H1 (cell line): ENCODE measurements at regions not wholly inside any gene's neighbourhood (a gene's known extent, or its start where the extent isn't known, plus 50 kb on each side); places are given as distances from the start of the nearest gene placed in this dataset.

Experiments used
- CTCF ChIA-PET: fragments of 300-600 bp; sonication (Branson Sonifier 250); formaldehyde crosslinking; loops from one replicate; lab custom pipeline; 2021; ENCODE audit not compliant: partially characterized antibody; lab: Charles Lee
- POLR2A ChIA-PET: fragments of 300-600 bp; sonication (Branson Sonifier 250); formaldehyde crosslinking; loops from one replicate; lab custom pipeline; 2021; ENCODE audit warnings: inconsistent platforms; ENCODE audit not compliant: partially characterized antibody; lab: Charles Lee
- DNase-seq, 2 experiments: peaks; one replicate each; pipeline versions ENCODE4 v3.0.0 to v3.0.0-alpha.2; 2010 to 2022; ENCODE audit warnings: low spot score in 2 of 2, low read depth in 1 of 2, mixed read lengths in 1 of 2
- FAIRE-seq: peaks from 2 replicates; lab custom pipeline; 2011; peaks lifted over from hg19 to GRCh38; lab: Jason Lieb, UNC
- H2AFZ ChIP-seq: 2 replicates; pipeline ENCODE4 v1.8.1; 2012; ENCODE audit warnings: low read length, inconsistent platforms
- H2AK5ac ChIP-seq: 2 replicates; pipeline ENCODE4 v1.6.1; 2013; ENCODE audit warnings: low read depth, low read length
- H2BK120ac ChIP-seq: replicated peaks from 2 replicates; pipeline ENCODE3; 2013; ENCODE audit warnings: low read depth, low read length, inconsistent platforms
- H2BK12ac ChIP-seq: 2 replicates; pipeline ENCODE4 v1.6.1; 2013; ENCODE audit warnings: low read depth, low read length
- H2BK15ac ChIP-seq: 2 replicates; pipeline ENCODE4 v1.6.1; 2013; ENCODE audit warnings: low read length
- H2BK20ac ChIP-seq: 2 replicates; pipeline ENCODE4 v1.6.1; 2013; ENCODE audit warnings: low read length
- H2BK5ac ChIP-seq: 2 replicates; pipeline ENCODE4 v1.6.1; 2013; ENCODE audit warnings: low read depth, low read length
- H3K14ac ChIP-seq: 2 replicates; pipeline ENCODE4 v1.6.1; 2013; ENCODE audit warnings: inconsistent platforms; ENCODE audit not compliant: insufficient read length
- H3K18ac ChIP-seq: 2 replicates; pipeline ENCODE4 v1.6.1; 2013; ENCODE audit warnings: low read length; ENCODE audit errors: extremely low read depth
- H3K23ac ChIP-seq: 2 replicates; pipeline ENCODE4 v1.6.1; 2013; ENCODE audit warnings: inconsistent platforms; ENCODE audit not compliant: insufficient read length
- H3K23me2 ChIP-seq: 2 replicates; pipeline ENCODE4 v1.6.1; 2013; ENCODE audit warnings: low read depth, low read length
- H3K27ac ChIP-seq: 2 replicates; pipeline ENCODE4 v1.6.1; 2011; ENCODE audit warnings: low read depth, low read length, inconsistent platforms
- H3K27me3 ChIP-seq, 4 experiments: replicated peaks in 1 of 4; 1 replicate in 1 of 4; 2 replicates in 3 of 4; pipeline versions ENCODE4 v1.6.1 to v1.8.1; 2011 to 2013; ENCODE audit warnings: low read length in 3 of 4, mild to moderate bottlenecking in 3 of 4, inconsistent platforms in 2 of 4, mixed read lengths in 2 of 4, moderate library complexity in 1 of 4; ENCODE audit not compliant: control insufficient read depth in 3 of 4, insufficient read depth in 3 of 4; ENCODE audit errors: extremely low read depth in 1 of 4
- H3K36me3 ChIP-seq, 4 experiments: 2 replicates each; pipeline versions ENCODE4 v1.6.1 to v1.8.1; 2011 to 2013; ENCODE audit warnings: mild to moderate bottlenecking in 4 of 4, low read length in 3 of 4, moderate library complexity in 2 of 4, control low read depth in 1 of 4, inconsistent platforms in 1 of 4; ENCODE audit not compliant: insufficient read depth in 4 of 4, control insufficient read depth in 2 of 4
- H3K4ac ChIP-seq: replicated peaks from 2 replicates; pipeline ENCODE3; 2013; ENCODE audit warnings: low read length, low read depth, mixed read lengths, inconsistent platforms; ENCODE audit not compliant: insufficient read length
- H3K4me1 ChIP-seq, 4 experiments: replicated peaks in 1 of 4; 1 replicate in 1 of 4; 2 replicates in 3 of 4; pipeline versions ENCODE4 v1.6.1 to v1.8.1; 2011 to 2013; ENCODE audit warnings: low read length in 3 of 4, inconsistent platforms in 2 of 4, mixed read lengths in 1 of 4; ENCODE audit not compliant: insufficient read depth in 4 of 4, control insufficient read depth in 3 of 4
- H3K4me2 ChIP-seq, 2 experiments: 2 replicates each; pipeline versions ENCODE4 v1.6.1 to v1.8.1; 2011 to 2013; ENCODE audit warnings: low read depth in 2 of 2, low read length in 2 of 2, control low read depth in 1 of 2, inconsistent platforms in 1 of 2, mild to moderate bottlenecking in 1 of 2; ENCODE audit not compliant: insufficient read depth in 1 of 2
- H3K4me3 ChIP-seq, 4 experiments: fragments of 200-600, 300-600 bp in 1 of 4; sonication (generic), shearing (Covaris generic), sonication (Bioruptor Twin) in 1 of 4; 2 replicates each; pipeline versions ENCODE4 v1.5.1 to v1.8.1; 2011 to 2016; ENCODE audit warnings: low read length in 4 of 4, low read depth in 3 of 4, control low read depth in 2 of 4, inconsistent platforms in 2 of 4, mild to moderate bottlenecking in 2 of 4, mixed read lengths in 1 of 4, moderate library complexity in 1 of 4; ENCODE audit not compliant: insufficient read depth in 2 of 4; ENCODE audit errors: extremely low read depth in 1 of 4
- H3K56ac ChIP-seq: replicated peaks from 2 replicates; pipeline ENCODE3; 2013; ENCODE audit warnings: low read depth, mild to moderate bottlenecking, mixed read lengths, low read length, inconsistent platforms; ENCODE audit not compliant: insufficient read length
- H3K79me1 ChIP-seq: 2 replicates; pipeline ENCODE4 v1.6.1; 2013; ENCODE audit warnings: low read depth, low read length, control low read depth
- H3K79me2 ChIP-seq, 2 experiments: 2 replicates each; pipeline versions ENCODE4 v1.6.1 to v1.8.1; 2012 to 2013; ENCODE audit warnings: low read length in 2 of 2, mild to moderate bottlenecking in 2 of 2, inconsistent platforms in 1 of 2; ENCODE audit not compliant: insufficient read depth in 2 of 2, control insufficient read depth in 1 of 2
- H3K9ac ChIP-seq, 4 experiments: replicated peaks in 1 of 4; 1 replicate in 1 of 4; 2 replicates in 3 of 4; pipeline versions ENCODE4 v1.6.1 to v1.8.1; 2011 to 2013; ENCODE audit warnings: low read depth in 3 of 4, low read length in 3 of 4, control low read depth in 2 of 4, mild to moderate bottlenecking in 2 of 4, moderate library complexity in 2 of 4, inconsistent platforms in 1 of 4; ENCODE audit errors: extremely low read depth in 1 of 4
- H3K9me3 ChIP-seq, 2 experiments: 2 replicates each; pipeline versions ENCODE4 v1.6.1 to v1.8.1; 2012 to 2013; ENCODE audit warnings: mild to moderate bottlenecking in 2 of 2, moderate library complexity in 2 of 2, control low read depth in 1 of 2, inconsistent platforms in 1 of 2, low read depth in 1 of 2, low read length in 1 of 2, mixed read lengths in 1 of 2; ENCODE audit not compliant: insufficient read depth in 2 of 2
- H4K20me1 ChIP-seq, 2 experiments: replicated peaks in 1 of 2; 2 replicates each; pipeline versions ENCODE3 to v1.8.1; 2011 to 2013; ENCODE audit warnings: inconsistent platforms in 2 of 2, low read length in 2 of 2, mild to moderate bottlenecking in 1 of 2; ENCODE audit not compliant: insufficient read depth in 2 of 2, control insufficient read depth in 1 of 2
- H4K5ac ChIP-seq: 2 replicates; pipeline ENCODE4 v1.6.1; 2013; ENCODE audit warnings: low read length, low read depth, mixed read lengths, inconsistent platforms; ENCODE audit not compliant: insufficient read length
- H4K8ac ChIP-seq: 2 replicates; pipeline ENCODE4 v1.8.0; 2013; ENCODE audit warnings: mild to moderate bottlenecking, moderate library complexity, low read length, inconsistent platforms; ENCODE audit not compliant: insufficient read depth; ENCODE audit errors: extremely low read depth
- H4K91ac ChIP-seq: replicated peaks from 2 replicates; pipeline ENCODE3; 2013; ENCODE audit warnings: low read length, mixed read lengths, inconsistent platforms; ENCODE audit not compliant: insufficient read length
- TEAD4 ChIP-seq: IDR thresholded peaks from 2 replicates; pipeline ENCODE4 v1.6.1; 2012; ENCODE audit warnings: low read depth, low read length, inconsistent platforms, mixed read lengths
- YY1 ChIP-seq: IDR thresholded peaks from 2 replicates; pipeline ENCODE4 v1.6.1; 2011; ENCODE audit warnings: low read depth, mild to moderate bottlenecking, low read length
- WGBS, 2 experiments: shearing (Covaris generic) in 1 of 2; methylation state at CpG; one replicate each; pipeline versions ENCODE4 v1.1.6 to v1.1.7; 2013 to 2015; ENCODE audit warnings: low lambda C conversion rate in 2 of 2, mixed read lengths in 2 of 2, inconsistent platforms in 1 of 2, low coverage in 1 of 2, missing lambda C conversion rate in 1 of 2; ENCODE audit not compliant: insufficient replicate concordance in 2 of 2, insufficient coverage in 1 of 2, insufficient read length in 1 of 2; ENCODE audit errors: extremely low coverage in 1 of 2, missing lambda C conversion rate in 1 of 2; 5-methylcytosine and 5-hydroxymethylcytosine counted together

- no peak overlapping the region for H3K56ac ChIP-seq
- no peak overlapping the region for H3K14ac ChIP-seq
- H2BK15ac ChIP-seq = no peak overlapping the region
- H3K18ac ChIP-seq = no peak overlapping the region
- no peak overlapping the region for H3K23ac ChIP-seq
- H2BK5ac ChIP-seq = no peak overlapping the region
- no peak for FAIRE-seq
- CTCF ChIA-PET = interaction anchor here (0.6 to 24.0 kb wide), 7 partner anchors 8 to 215 kb away, joined by 3 to 433 read pairs (median 6); no protein-coding TSS in a partner anchor
- 0 out of 2 replicates have a peak overlapping the region, but pooled peaks have one; percentile 29 for H2AFZ ChIP-seq
- no peaks in the 10 kb centered on the region for H3K4me1 ChIP-seq
- H4K91ac ChIP-seq = no peak overlapping the region
- H3K27me3 ChIP-seq = no peaks in the 10 kb centered on the region
- TF ChIP-seq TEAD4 = 0 out of 2 replicates have a peak, but pooled peaks have one; percentile 22
- TF ChIP-seq YY1 = no peak
- no peak overlapping the region for H3K4me3 ChIP-seq
- H4K8ac ChIP-seq = no peak overlapping the region
- no peak overlapping the region for H3K4me2 ChIP-seq
- DNase-seq = no peak
- 87% methylated on average over 2 of the region's 2 CpGs; no CpG with 5 or more reads in 1 of the 2 experiments for WGBS, 2 experiments
- POLR2A ChIA-PET = interaction anchor here (0.6 kb wide), 1 partner anchor 625 kb away, joined by 3 read pairs; no protein-coding TSS in a partner anchor
- no peak overlapping the region for H2BK12ac ChIP-seq
- no peaks in the 10 kb centered on the region for H4K20me1 ChIP-seq
- no peaks in the 10 kb centered on the region for H3K79me2 ChIP-seq
- no peak overlapping the region for H2BK120ac ChIP-seq
- H3K27ac ChIP-seq = no peak overlapping the region
- H3K9me3 ChIP-seq = no peaks in the 10 kb centered on the region
- H3K23me2 ChIP-seq = no peaks in the 10 kb centered on the region
- no peak overlapping the region for H3K4ac ChIP-seq
- H3K36me3 ChIP-seq = 0 out of 8 replicates have a peak, but pooled peaks cover 0 to 3% (median 0%) of the 10 kb centered on the region in 4 experiments
- H3K79me1 ChIP-seq = no peaks in the 10 kb centered on the region
- no peak overlapping the region for H3K9ac ChIP-seq
- no peak overlapping the region for H2BK20ac ChIP-seq
- no peak overlapping the region for H2AK5ac ChIP-seq
- H4K5ac ChIP-seq = no peak overlapping the region
Measured at GRCh38 chr5:148746826-148747535, 79.4 kb upstream of the ADRB2 start.
